A549 (cell line): ENCODE measurements at regions not wholly inside any gene's neighbourhood (a gene's known extent, or its start where the extent isn't known, plus 50 kb on each side); places are given as distances from the start of the nearest gene placed in this dataset.

Experiments
- CTCF ChIP-seq: fragments of >200 bp; sonication (Bioruptor Twin); formaldehyde crosslinking; IDR thresholded peaks from 3 replicates; pipeline ENCODE4 v1.5.1; 2016
- KDM1A ChIP-seq: fragments of 200-600 bp; sonication (generic); IDR thresholded peaks from 2 replicates; pipeline ENCODE4 v1.6.1; 2016; ENCODE audit warnings: low read depth, mild to moderate bottlenecking
- POLR2A ChIP-seq: IDR thresholded peaks from 2 replicates; pipeline ENCODE4 v1.6.1; 2012; ENCODE audit warnings: mild to moderate bottlenecking, low read length
- RFX5 ChIP-seq: fragments of 450-650 bp; IDR thresholded peaks from 2 replicates; pipeline ENCODE4 v1.7.1; 2014; ENCODE audit warnings: antibody characterized with exemption, mild to moderate bottlenecking, moderate library complexity

DNA sequence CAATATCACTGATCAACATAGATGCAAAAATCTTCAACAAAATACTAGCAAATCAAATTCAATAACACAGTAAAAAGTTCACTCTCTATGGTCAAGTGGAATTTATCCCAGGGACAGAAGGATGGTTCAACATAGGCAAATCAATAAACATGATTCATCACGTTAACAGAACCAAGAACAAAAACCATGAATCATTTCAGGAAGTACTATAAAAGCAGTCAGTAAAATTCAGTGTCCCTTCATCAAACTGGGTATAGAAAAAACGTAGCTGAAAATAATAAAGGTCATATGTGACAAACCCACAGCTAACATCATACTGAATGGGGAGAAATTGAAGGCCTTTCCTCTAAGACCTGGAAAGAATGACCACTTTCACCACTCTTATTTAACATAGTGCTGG lies 172.1 kb downstream of the POLR2M start:
- TF ChIP-seq CTCF (no peak), KDM1A (no peak), RFX5 (no peak), POLR2A (no peak)
